NOMO-1 treated with DMSO at 0.1 percent for 48 hours (cell line): ENCODE measurements at regions not wholly inside any gene's neighbourhood (a gene's known extent, or its start where the extent isn't known, plus 50 kb on each side); places are given as distances from the start of the nearest gene placed in this dataset.
A peak's percentile ranks its signal among the peaks of the same experiment; 100 is the strongest.
"Not testable (repeated sequence)": the region's sequence is repeated elsewhere in the genome, so short reads cannot be mapped to it uniquely, and the experiment has no call there.

Source experiments
- DNase-seq: peaks from one replicate; lab custom pipeline; 2025; ENCODE audit not compliant: unreplicated experiment; lab: John Stamatoyannopoulos, UW

GRCh38 chr12:8390001-8390777 lies 65.6 kb upstream of the CLEC6A start:
- DNase-seq = peak; percentile 22

- DNase-seq = peak; percentile 21
Measured at GRCh38 chr12:8396225-8397071, 59.3 kb upstream of the CLEC6A start.

DNA sequence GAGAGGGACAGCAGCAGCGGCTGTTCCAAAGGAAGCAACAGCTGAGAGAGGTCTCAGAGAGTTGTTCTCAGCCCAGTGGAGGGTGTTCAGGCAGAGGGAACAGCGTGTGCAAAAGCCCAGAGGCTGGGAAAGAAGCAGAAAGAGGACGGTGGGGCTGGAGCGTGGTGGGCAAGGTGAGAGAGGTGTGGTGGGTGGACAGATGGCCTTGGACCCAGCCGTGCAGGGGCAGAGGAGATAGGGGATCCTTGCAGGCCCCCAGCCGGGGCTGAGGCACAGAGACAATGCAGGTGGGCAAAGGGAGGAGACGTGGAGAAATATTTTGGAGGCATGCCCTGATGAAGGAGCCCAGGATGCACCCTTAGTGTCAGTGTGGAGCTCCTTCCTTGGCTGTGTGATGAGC lies 58.4 kb upstream of the CLEC6A start:
- not testable (repeated sequence) for DNase-seq

DNA sequence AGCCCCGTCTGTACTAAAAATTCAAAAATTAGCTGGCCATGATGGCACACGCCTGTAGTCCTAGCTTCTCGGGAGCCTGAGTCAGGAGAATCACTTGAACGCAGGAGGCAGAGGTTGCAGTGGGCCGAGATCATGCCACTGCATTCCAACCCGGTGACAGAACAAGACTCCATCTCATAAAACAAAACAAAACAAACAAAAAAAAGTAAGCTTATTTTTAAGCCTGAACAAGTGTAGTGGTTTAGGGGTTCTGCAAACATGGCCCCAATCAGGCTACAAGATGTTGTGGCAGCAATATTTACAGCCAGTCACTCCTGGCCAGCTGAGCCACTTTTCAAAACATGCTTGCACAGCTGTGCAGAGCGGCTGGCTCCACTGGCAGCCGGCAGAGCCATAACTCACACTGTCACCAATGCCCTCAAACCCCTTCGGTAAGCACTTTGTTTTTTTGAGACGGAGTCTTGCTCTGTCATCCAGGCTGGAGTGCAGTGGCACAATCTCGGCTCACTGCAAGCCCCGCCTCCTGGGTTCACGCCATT lies 56.2 kb upstream of the CLEC6A start:
- DNase-seq = not testable (repeated sequence)

GRCh38 chr12:8403834-8404233 lies 51.9 kb upstream of the CLEC6A start:
- DNase-seq = not testable (repeated sequence)

DNA sequence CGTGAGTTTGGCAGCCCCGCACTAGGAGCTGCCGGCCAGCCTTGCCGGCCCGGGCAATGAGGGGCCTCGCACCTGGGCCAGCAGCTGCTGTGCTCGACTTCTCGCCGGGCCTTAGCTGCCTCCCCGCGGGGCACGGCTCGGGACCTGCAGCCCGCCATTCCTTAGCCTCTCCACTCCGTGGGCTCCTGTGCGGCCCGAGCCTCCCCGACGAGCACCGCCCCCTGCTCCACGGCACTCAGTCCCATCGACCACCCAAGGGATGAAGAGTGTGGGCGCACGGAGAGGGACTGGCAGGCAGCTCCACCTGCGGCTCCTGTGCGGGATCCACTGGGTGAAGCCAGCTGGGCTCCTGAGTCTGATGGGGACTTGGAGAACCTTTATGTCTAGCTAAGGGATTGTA lies 51.4 kb upstream of the CLEC6A start:
- DNase-seq = not testable (repeated sequence)
